ENCODE measurements at regions not wholly inside any gene's neighbourhood (a gene's known extent, or its start where the extent isn't known, plus 50 kb on each side); places are given as distances from the start of the nearest gene placed in this dataset.
"Not testable (repeated sequence)": the region's sequence is repeated elsewhere in the genome, so short reads cannot be mapped to it uniquely, and the experiment has no call there.

- not testable (repeated sequence) for DNase-seq
These were observed 51.9 kb upstream of the MFGE8 start for GRCh38 chr15:88965097-88965496.

GRCh38 chr15:88970232-88970631 lies 57.1 kb upstream of the MFGE8 start:
- DNase-seq = no peak

GRCh38 chr15:88974392-88974791 lies 61.2 kb upstream of the MFGE8 start:
- DNase-seq = no peak

GRCh38 chr15:88975891-88976290 lies 62.7 kb upstream of the MFGE8 start:
- no peak for DNase-seq

GRCh38 chr15:88976656-88977055 lies 63.5 kb upstream of the MFGE8 start:
- no peak for DNase-seq

GRCh38 chr15:88979674-88980073 lies 66.5 kb upstream of the MFGE8 start:
- no peak for DNase-seq

- DNase-seq = no peak
These were observed 67.3 kb upstream of the MFGE8 start for GRCh38 chr15:88980498-88980897.

GRCh38 chr15:88981244-88982215 lies 68.4 kb upstream of the MFGE8 start:
- no peak for DNase-seq

- no peak for DNase-seq
These were observed 69.2 kb upstream of the MFGE8 start for GRCh38 chr15:88982304-88982945.

- DNase-seq = no peak
These were observed 69.8 kb upstream of the MFGE8 start for GRCh38 chr15:88982946-88983342.

GRCh38 chr15:88983861-88984429 lies 70.8 kb upstream of the MFGE8 start:
- no peak for DNase-seq

- DNase-seq = no peak
These were observed 72.6 kb upstream of the MFGE8 start for GRCh38 chr15:88985547-88986393.

GRCh38 chr15:88986949-88987590 lies 73.9 kb upstream of the MFGE8 start:
- DNase-seq = no peak

GRCh38 chr15:88987591-88987933 lies 74.4 kb upstream of the MFGE8 start:
- DNase-seq = no peak

- no peak for DNase-seq
These were observed 74.9 kb upstream of the MFGE8 start for GRCh38 chr15:88987934-88988671.

- no peak for DNase-seq
These were observed 76.4 kb upstream of the MFGE8 start for GRCh38 chr15:88989578-88989977.

- no peak for DNase-seq
These were observed 77.1 kb upstream of the MFGE8 start for GRCh38 chr15:88990185-88990679.

- DNase-seq = no peak
These were observed 79.0 kb upstream of the MFGE8 start for GRCh38 chr15:88992216-88992615.

GRCh38 chr15:88992912-88993376 lies 79.8 kb upstream of the MFGE8 start:
- no peak for DNase-seq

GRCh38 chr15:88993662-88994061 lies 80.5 kb upstream of the MFGE8 start:
- no peak for DNase-seq

- DNase-seq = no peak
These were observed 81.1 kb upstream of the MFGE8 start for GRCh38 chr15:88994286-88994685.
